Esophagus squamous epithelium (tissue), 4 donors: ENCODE measurements at regions not wholly inside any gene's neighbourhood (a gene's known extent, or its start where the extent isn't known, plus 50 kb on each side); places are given as distances from the start of the nearest gene placed in this dataset.

ENCODE experiments used
- CTCF ChIP-seq, 6 experiments: fragments of 450-650 bp in 4 of 6; fragments of 200-600 bp in 2 of 6; sonication (generic) in 2 of 6; IDR thresholded peaks; one replicate each; pipeline ENCODE4 v1.5.1; 2016 to 2019; ENCODE audit warnings: antibody characterized with exemption in 6 of 6, mild to moderate bottlenecking in 4 of 6, moderate library complexity in 4 of 6
- POLR2A ChIP-seq, 4 donors: fragments of 450-650 bp; IDR thresholded peaks; one replicate each; pipeline ENCODE4 v1.6.1; 2017; ENCODE audit warnings: antibody characterized with exemption in 4 of 4, mild to moderate bottlenecking in 4 of 4, moderate library complexity in 3 of 4

DNA sequence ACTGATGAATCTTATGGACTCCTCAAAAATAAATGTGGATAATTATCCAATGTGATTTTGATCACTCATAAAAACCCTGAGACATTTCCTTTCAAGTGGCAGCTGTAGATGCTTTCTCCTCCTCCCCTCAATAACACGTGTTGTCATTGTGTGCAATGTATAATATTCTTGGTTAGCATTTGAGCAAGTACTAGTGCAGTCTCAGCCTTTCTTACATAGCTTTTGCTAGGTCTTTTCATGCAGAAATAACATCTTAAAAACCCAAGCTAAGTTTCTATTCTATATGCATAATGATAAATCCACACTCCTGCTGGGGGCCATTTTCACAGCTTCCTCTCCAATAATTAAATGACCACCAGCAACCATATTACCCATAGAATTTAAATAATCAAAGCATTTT is 1835.2 kb upstream of the NUDT12 start:
- TF ChIP-seq CTCF (IDR thresholded peaks at IDR 0.05) (no peak), POLR2A (IDR thresholded peaks at IDR 0.05) (no peak)
